ENCODE measurements at regions not wholly inside any gene's neighbourhood (a gene's known extent, or its start where the extent isn't known, plus 50 kb on each side); places are given as distances from the start of the nearest gene placed in this dataset.

DNA sequence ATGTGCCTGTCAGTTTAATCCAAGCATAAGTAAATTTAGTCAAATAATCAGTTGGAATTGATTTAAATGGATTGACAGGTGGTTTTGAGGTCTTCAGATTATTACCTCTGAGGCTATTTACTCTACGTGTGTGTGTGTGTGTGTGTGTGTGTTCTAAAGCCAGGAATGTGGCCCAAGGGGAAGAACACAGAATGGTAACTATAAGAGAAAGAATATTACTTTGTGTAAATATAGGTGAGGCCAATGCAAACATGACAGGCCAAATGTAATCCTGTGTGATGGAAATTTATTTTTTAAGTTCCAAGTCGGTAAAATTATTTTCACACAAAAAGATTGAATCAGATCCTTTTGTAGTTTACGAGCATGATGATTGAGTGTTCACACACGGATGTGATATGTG lies 390.0 kb downstream of the PLK2 start:
- TF ChIP-seq POLR2A (IDR thresholded peaks at IDR 0.05; ENCODE audit: low read depth, low read length): no peak
- no peak for TF ChIP-seq PAX5 (IDR thresholded peaks at IDR 0.05; ENCODE audit: insufficient read depth, low read length, severe bottlenecking)
- no peak for TF ChIP-seq POLR2AphosphoS5 (IDR thresholded peaks at IDR 0.05; ENCODE audit: low read depth, low read length)
- no peak for TF ChIP-seq POU2F2 (IDR thresholded peaks at IDR 0.05; ENCODE audit: low read depth, low read length)
- no peak for TF ChIP-seq TAF1 (IDR thresholded peaks at IDR 0.05; ENCODE audit: low read depth, low read length)
- FAIRE-seq: no peak
- DNase-seq (ENCODE audit: insufficient read length, low spot score): no peak

DNA sequence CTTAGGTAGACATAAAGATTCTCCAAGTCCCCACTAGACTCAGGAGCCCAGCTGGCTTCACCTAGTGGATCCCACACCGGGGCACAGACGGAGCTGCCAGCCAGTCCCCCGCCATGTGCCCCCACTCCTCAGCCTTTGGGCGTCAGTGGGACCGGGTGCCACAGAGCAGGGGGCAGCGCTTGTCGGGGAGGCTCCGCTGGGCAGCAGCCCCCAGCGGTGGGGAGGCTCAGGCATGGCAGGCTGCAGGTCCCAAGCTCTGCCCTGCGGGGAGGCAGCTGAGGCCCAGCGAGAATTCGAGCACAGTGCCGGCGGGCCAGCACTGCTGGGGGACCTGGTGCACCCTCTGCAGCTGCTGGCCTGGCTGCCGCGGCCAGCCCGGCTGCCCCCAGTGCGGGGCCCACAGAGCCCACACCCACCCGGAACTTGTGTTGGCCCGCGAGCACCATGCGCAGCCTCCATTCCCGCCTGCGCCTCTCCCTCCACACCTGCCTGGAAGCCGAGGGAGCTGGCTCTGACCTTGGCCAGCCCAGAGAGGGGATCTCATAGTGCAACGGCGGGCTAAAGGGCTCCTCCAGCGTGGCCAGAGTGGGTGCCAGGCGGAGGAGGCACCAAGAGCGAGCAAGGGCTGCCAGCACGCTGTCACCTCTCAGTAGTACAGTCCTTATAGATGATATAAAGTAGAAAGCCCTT lies 390.7 kb downstream of the PLK2 start:
- FAIRE-seq: no peak
- no peak for TF ChIP-seq TAF1 (IDR thresholded peaks at IDR 0.05; ENCODE audit: low read depth, low read length)
- no peak for TF ChIP-seq POU2F2 (IDR thresholded peaks at IDR 0.05; ENCODE audit: low read depth, low read length)
- no peak for TF ChIP-seq PAX5 (IDR thresholded peaks at IDR 0.05; ENCODE audit: insufficient read depth, low read length, severe bottlenecking)
- TF ChIP-seq SPI1 (IDR thresholded peaks at IDR 0.05; ENCODE audit: low read depth, low read length): no peak
- TF ChIP-seq POLR2A (IDR thresholded peaks at IDR 0.05; ENCODE audit: low read depth, low read length): no peak
- no peak for TF ChIP-seq POLR2AphosphoS5 (IDR thresholded peaks at IDR 0.05; ENCODE audit: low read depth, low read length)
- DNase-seq (ENCODE audit: insufficient read length, low spot score): no peak

DNA sequence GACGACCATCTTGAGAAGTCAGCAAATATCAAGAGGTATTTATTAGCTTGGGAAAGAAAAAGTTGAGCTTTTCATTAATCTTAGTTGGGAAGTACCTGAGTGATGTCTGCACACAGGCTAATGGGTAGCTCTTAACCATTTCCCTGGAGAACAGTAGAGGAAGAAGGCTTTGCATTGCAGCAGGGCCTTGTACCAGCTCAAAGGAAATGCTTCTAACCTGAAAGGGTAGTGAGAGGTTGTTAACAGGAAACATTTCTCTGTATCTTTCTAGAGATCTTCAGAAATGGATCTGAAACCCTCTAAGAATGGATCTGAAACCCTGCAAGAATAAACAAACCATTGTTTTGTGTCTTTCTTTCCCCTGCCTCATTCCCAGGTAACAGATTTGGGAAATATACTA lies 393.3 kb downstream of the PLK2 start:
- TF ChIP-seq SPI1 (IDR thresholded peaks at IDR 0.05; ENCODE audit: low read depth, low read length): no peak
- no peak for TF ChIP-seq POU2F2 (IDR thresholded peaks at IDR 0.05; ENCODE audit: low read depth, low read length)
- no peak for TF ChIP-seq TAF1 (IDR thresholded peaks at IDR 0.05; ENCODE audit: low read depth, low read length)
- TF ChIP-seq POLR2AphosphoS5 (IDR thresholded peaks at IDR 0.05; ENCODE audit: low read depth, low read length): no peak
- TF ChIP-seq PAX5 (IDR thresholded peaks at IDR 0.05; ENCODE audit: insufficient read depth, low read length, severe bottlenecking): no peak
- TF ChIP-seq POLR2A (IDR thresholded peaks at IDR 0.05; ENCODE audit: low read depth, low read length): no peak
- no peak for FAIRE-seq
- no peak for DNase-seq (ENCODE audit: insufficient read length, low spot score)

DNA sequence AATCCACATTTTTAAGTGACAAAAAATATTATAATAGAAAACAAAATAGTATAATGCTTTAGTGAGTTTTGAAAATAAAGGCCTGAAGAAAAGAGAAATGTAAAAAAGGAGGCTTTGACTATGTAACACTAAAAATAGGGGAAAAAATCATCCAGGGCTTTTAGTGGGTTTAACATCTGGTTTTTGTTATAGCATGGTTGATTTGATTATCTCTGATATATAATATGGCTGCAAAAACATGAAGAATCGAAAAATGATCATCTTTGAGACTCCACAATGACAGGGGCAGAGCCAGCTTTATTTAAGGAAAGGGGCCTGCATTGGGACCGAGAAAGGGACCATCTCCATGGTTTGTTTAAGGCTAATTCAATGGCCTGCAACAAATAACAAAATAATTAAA lies 393.8 kb downstream of the PLK2 start:
- DNase-seq (ENCODE audit: insufficient read length, low spot score) (no peak), FAIRE-seq (no peak)
- TF ChIP-seq TAF1 (IDR thresholded peaks at IDR 0.05; ENCODE audit: low read depth, low read length): no peak
- no peak for TF ChIP-seq SPI1 (IDR thresholded peaks at IDR 0.05; ENCODE audit: low read depth, low read length)
- no peak for TF ChIP-seq POLR2A (IDR thresholded peaks at IDR 0.05; ENCODE audit: low read depth, low read length)
- TF ChIP-seq POU2F2 (IDR thresholded peaks at IDR 0.05; ENCODE audit: low read depth, low read length): no peak
- no peak for TF ChIP-seq POLR2AphosphoS5 (IDR thresholded peaks at IDR 0.05; ENCODE audit: low read depth, low read length)
- TF ChIP-seq PAX5 (IDR thresholded peaks at IDR 0.05; ENCODE audit: insufficient read depth, low read length, severe bottlenecking): no peak

DNA sequence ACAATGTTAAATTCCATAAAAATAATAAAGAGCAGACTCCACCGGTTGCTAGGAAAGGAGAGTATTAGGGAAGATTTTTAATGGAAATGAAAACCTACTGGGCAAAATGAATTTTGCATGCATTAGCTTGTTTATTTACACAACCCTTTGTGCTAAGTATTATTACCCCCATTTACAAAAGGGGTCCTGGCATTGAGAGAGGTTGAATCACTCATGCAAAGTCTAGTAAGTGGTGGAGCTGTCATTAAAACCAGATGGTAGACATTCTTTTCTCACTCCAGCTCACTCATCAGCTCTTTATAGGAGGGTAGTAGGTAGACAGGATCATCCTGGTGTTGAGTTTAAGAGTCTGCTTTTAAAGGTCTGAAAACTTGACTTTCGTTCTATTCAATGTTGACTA lies 395.1 kb downstream of the PLK2 start:
- FAIRE-seq (no peak), DNase-seq (ENCODE audit: insufficient read length, low spot score) (no peak)
- TF ChIP-seq POLR2AphosphoS5 (IDR thresholded peaks at IDR 0.05; ENCODE audit: low read depth, low read length) (no peak), POU2F2 (IDR thresholded peaks at IDR 0.05; ENCODE audit: low read depth, low read length) (no peak), POLR2A (IDR thresholded peaks at IDR 0.05; ENCODE audit: low read depth, low read length) (no peak)

DNA sequence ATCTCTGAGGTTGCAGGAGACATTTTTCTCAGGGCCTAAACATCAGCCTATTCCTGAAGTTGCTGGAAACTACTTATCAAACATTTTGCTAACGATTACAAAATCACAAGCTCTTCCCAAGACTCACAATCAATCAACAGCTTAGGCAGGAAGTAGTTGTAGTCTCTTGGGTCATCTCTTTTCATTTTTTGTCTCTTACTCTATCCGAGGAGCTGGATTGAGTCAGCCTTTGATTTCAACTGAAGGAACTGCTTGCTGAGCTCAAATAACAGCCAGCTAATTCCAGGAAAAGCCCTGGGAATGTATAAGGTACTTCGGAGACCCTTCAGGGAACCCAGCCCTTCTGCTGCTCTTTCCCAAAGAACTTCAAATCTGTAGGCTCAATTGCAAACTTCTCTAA lies 398.9 kb downstream of the PLK2 start:
- FAIRE-seq (no peak), DNase-seq (ENCODE audit: insufficient read length, low spot score) (no peak)
- no peak for TF ChIP-seq POLR2A (IDR thresholded peaks at IDR 0.05; ENCODE audit: low read depth, low read length)
- TF ChIP-seq POLR2AphosphoS5 (IDR thresholded peaks at IDR 0.05; ENCODE audit: low read depth, low read length): no peak

DNA sequence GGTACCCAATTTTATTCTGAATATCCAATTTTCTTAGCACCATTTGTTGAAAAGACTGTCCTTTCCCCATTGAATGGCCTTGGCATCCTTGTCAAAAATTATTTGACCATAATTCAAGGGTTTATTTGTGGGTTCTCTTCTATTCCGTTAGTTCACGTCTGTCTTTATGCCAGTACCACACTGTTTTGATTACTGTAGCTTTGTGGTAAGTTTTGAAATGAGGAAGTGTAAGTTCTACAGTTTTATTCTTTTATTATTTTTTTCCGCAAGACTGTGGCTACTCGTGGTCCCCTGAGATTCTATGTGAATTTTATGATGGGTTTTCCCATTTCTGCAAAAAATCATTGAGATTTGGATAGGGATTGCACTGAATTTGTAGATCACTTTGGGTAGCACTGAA lies 402.6 kb downstream of the PLK2 start:
- FAIRE-seq: no peak
- TF ChIP-seq SPI1 (IDR thresholded peaks at IDR 0.05; ENCODE audit: low read depth, low read length) (no peak), POLR2A (IDR thresholded peaks at IDR 0.05; ENCODE audit: low read depth, low read length) (no peak), POLR2AphosphoS5 (IDR thresholded peaks at IDR 0.05; ENCODE audit: low read depth, low read length) (no peak), PAX5 (IDR thresholded peaks at IDR 0.05; ENCODE audit: insufficient read depth, low read length, severe bottlenecking) (no peak), POU2F2 (IDR thresholded peaks at IDR 0.05; ENCODE audit: low read depth, low read length) (no peak), TAF1 (IDR thresholded peaks at IDR 0.05; ENCODE audit: low read depth, low read length) (no peak)
- DNase-seq (ENCODE audit: insufficient read length, low spot score): no peak

DNA sequence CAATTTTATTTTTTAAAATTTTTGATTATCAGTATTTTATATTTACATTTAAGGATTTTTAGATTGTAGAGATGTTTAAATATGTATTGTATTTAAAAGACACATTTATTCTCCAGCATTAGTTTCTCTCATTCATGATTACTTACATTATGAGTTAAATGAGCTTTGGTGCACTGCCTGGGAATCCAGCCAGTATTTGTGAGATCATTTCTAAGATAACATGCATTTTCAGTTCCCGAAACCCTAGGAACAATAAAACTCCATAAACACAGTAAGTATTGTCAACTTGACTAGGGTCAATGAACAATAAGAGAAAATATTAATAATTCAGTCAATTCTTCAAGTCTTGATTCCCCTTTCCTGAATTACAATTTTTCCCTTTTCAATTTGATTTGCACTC lies 403.3 kb downstream of the PLK2 start:
- no peak for DNase-seq (ENCODE audit: insufficient read length, low spot score)
- FAIRE-seq: no peak
- TF ChIP-seq SPI1 (IDR thresholded peaks at IDR 0.05; ENCODE audit: low read depth, low read length) (no peak), TAF1 (IDR thresholded peaks at IDR 0.05; ENCODE audit: low read depth, low read length) (no peak)

DNA sequence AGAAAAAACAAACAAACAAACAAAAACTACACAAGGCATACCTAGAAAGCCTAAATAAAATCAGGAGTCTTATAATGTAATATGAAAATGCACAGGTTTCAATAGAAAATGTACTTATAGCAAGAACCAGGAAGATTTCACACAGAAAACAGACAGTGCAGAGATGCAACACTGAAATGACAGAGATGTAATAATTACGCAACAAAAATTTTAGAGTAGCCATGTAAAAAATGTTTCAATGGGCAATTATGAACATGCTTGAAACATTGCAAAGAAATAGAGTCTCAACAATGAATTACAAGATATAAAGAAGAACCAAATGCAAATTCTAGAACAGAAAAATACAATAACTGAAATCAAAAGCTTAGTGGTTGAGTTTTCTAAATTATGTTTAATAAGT lies 405.9 kb downstream of the PLK2 start:
- TF ChIP-seq POU2F2 (IDR thresholded peaks at IDR 0.05; ENCODE audit: low read depth, low read length) (no peak), TAF1 (IDR thresholded peaks at IDR 0.05; ENCODE audit: low read depth, low read length) (no peak), PAX5 (IDR thresholded peaks at IDR 0.05; ENCODE audit: insufficient read depth, low read length, severe bottlenecking) (no peak), POLR2AphosphoS5 (IDR thresholded peaks at IDR 0.05; ENCODE audit: low read depth, low read length) (no peak), POLR2A (IDR thresholded peaks at IDR 0.05; ENCODE audit: low read depth, low read length) (no peak), SPI1 (IDR thresholded peaks at IDR 0.05; ENCODE audit: low read depth, low read length) (no peak)
- DNase-seq (ENCODE audit: insufficient read length, low spot score) (no peak), FAIRE-seq (no peak)

DNA sequence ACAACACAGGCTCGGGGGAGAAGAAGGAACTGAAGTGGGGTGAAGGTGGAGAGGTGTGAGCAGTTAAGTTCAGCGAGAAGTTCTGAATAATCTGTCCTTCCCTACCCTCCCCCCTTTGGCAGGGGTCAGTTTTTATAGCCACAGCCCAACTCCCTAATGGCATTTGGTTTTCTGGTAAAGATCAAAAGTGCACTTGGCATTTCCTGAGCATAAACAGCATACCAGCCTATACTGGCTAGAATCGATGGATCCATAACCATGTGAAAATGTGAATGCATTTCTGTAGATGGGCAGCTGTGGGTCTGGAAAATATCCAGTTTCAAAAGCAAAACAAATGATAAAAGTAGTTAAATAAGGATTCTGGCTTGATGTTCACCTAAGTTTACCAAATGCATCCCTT lies 410.9 kb downstream of the PLK2 start:
- TF ChIP-seq POLR2AphosphoS5 (IDR thresholded peaks at IDR 0.05; ENCODE audit: low read depth, low read length): no peak
- TF ChIP-seq POLR2A (IDR thresholded peaks at IDR 0.05; ENCODE audit: low read depth, low read length): no peak
- no peak for TF ChIP-seq POU2F2 (IDR thresholded peaks at IDR 0.05; ENCODE audit: low read depth, low read length)
- TF ChIP-seq PAX5 (IDR thresholded peaks at IDR 0.05; ENCODE audit: insufficient read depth, low read length, severe bottlenecking): no peak
- no peak for TF ChIP-seq TAF1 (IDR thresholded peaks at IDR 0.05; ENCODE audit: low read depth, low read length)
- TF ChIP-seq SPI1 (IDR thresholded peaks at IDR 0.05; ENCODE audit: low read depth, low read length): no peak
- FAIRE-seq (no peak), DNase-seq (ENCODE audit: insufficient read length, low spot score) (no peak)
